ENCODE measurements at regions not wholly inside any gene's neighbourhood (a gene's known extent, or its start where the extent isn't known, plus 50 kb on each side); places are given as distances from the start of the nearest gene placed in this dataset.

DNA sequence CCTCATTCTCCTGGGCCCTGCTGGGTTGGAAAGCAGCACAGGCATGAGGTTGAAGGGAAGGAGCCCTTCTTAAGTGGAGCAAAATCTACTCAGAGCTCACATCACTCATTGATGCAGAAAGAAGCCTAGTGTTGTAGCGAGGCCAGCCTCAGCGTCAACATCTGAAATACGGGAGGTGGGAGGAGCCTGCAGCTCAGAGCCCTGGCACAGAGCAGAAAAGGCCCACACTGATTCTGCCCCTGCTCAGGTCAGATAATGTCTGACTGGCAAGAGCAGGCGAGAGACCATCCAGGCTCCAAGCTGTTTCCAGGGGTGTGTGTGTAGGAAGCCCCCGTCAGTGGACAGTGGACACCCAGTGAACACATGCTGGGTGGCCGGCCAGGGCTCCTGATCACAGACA is 1541.6 kb downstream of the TSPY10 start:
- TF ChIP-seq, protein P1, sequence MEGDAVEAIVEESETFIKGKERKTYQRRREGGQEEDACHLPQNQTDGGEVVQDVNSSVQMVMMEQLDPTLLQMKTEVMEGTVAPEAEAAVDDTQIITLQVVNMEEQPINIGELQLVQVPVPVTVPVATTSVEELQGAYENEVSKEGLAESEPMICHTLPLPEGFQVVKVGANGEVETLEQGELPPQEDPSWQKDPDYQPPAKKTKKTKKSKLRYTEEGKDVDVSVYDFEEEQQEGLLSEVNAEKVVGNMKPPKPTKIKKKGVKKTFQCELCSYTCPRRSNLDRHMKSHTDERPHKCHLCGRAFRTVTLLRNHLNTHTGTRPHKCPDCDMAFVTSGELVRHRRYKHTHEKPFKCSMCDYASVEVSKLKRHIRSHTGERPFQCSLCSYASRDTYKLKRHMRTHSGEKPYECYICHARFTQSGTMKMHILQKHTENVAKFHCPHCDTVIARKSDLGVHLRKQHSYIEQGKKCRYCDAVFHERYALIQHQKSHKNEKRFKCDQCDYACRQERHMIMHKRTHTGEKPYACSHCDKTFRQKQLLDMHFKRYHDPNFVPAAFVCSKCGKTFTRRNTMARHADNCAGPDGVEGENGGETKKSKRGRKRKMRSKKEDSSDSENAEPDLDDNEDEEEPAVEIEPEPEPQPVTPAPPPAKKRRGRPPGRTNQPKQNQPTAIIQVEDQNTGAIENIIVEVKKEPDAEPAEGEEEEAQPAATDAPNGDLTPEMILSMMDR (IDR thresholded peaks at IDR 0.05; ENCODE audit: insufficient read depth, low read depth, low read length) = no peak
- no peak for TF ChIP-seq EZH2 (IDR thresholded peaks at IDR 0.05; ENCODE audit: insufficient read depth, low read length)
